ENCODE measurements at regions not wholly inside any gene's neighbourhood (a gene's known extent, or its start where the extent isn't known, plus 50 kb on each side); places are given as distances from the start of the nearest gene placed in this dataset.

GRCh38 chr19:20359933-20360720 is 193.1 kb downstream of the ZNF486 start:
- no peak for TF ChIP-seq CTCF (IDR thresholded peaks at IDR 0.05; ENCODE audit: insufficient read depth, low read length)
- no peak for TF ChIP-seq POLR2AphosphoS5 (IDR thresholded peaks at IDR 0.05; ENCODE audit: low read depth)
- no peak for TF ChIP-seq GABPA (IDR thresholded peaks at IDR 0.05; ENCODE audit: low read depth)

All from HL-60 (cell line).